ENCODE measurements at regions not wholly inside any gene's neighbourhood (a gene's known extent, or its start where the extent isn't known, plus 50 kb on each side); places are given as distances from the start of the nearest gene placed in this dataset.

DNA sequence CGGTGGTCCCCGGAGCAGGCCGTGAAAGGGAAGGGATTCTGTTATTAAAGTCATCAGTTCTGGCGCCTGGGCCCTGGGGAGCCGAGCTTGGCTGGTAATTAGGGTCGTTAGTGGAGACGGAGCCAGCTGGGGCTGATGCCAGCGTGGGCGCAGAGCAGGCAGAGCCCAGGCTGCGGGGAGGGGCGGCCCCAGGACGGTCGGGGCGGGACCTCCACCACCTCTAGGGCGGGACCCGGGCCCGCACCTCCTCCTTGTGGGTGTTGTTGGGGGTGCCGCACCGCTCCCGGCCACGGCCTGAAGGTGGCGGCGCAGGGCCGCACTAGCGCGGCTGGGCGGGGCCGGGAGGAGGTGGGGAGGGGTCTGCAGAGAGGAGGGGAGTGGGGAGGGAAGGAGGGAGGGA, 470.6 kb downstream of the PTPRU start:
- no peak for DNase-seq

- DNase-seq: no peak
Measured at GRCh38 chr1:29704430-29704829, 468.1 kb downstream of the PTPRU start.

DNA sequence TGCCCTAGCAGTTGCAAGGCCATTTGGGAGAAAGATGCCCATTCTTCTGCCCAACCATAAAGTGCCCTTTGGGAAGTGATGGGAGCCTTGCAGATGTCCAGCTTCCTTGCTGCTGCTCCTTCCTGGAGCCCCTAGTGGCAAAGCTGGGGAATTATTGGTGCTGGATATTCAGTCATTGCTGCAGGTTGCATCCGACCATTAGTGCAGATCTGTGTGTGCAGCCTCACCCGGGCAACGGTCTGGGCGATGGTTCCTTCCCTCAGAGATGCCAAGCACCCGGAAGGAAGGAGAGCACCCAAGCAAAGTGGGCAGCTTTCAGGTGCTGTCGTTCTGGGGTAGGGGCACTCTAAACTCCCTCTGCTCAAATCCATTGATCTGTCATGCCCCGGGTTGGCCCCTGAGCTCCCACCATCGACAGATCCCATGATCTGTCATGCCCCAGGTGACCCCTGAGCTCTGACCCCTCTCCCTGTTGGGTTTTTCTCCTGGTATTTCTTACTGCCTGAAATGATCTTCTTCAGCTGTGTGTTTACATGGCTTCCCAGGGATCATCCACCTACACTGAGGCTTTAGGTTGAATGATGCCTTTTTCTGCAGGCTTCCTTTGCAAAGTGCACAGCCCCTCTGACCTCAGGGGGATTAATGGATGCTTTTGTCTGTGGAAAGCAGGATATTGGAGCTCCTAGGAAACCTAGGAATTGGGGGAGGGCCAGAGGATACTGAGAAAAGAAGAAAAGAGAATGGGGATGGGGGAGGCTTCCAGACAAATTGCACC, 467.5 kb downstream of the PTPRU start:
- DNase-seq: peak; percentile 25

DNA sequence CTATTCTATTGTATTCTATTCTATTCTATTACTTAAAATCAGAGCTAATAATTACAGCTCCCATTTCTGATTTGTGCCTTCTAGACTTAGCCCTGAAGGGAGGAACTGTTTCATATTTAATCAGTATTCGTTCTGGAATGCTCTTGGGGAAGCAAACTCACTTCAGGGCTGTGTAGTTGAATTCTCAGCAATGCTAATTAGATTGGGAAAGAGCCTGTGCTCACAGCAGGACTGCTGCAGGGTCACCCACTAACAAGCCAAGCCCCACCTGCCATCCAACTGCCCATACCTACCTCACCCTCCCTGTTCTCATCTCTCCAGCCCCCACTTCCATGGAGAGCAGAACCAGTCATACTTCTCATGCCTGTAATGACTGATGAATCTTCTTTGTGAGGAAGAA, 464.2 kb downstream of the PTPRU start:
- no peak for DNase-seq

- DNase-seq: no peak
Measured at GRCh38 chr1:29698626-29699025, 462.3 kb downstream of the PTPRU start.

DNA sequence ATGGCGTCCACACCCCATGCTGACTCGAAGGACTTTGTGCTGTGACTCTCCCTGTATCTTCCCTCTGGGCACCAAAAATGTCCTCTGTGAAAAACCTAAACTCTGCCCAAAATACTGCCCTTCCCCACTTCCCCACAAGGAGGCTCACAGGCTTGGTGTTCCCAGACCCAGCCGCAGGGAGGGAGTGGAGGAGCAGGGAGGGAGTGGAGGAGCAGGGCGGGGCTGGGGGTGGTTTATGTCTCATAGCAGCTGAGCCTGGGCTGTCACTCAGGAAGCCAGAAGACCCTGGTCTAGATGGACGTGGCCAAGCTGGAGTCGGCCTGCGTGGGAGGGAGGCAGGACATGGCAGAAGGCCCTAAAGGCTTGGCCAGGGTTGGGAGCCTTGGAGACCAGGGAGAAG, 461.7 kb downstream of the PTPRU start:
- DNase-seq: peak; percentile 22

DNA sequence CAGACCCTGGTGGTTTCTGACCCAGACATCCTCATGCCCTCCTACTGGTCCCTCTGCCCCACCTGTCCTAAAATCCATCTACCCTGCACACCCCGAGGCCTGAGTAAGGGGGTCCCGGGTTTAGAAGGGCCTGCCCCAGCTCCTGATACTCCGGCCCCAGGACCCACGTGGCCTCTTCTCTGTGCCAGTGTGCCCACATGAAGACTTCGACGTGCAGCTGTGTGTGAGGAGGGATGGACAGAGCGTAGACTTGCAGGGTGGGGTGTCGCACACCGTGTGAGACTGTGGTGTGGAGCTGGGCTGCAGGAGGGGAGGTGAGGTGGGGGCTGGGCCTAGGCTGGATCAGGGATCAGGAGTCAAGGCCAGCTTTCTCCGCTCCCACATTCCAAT, 461.1 kb downstream of the PTPRU start:
- no peak for DNase-seq

- DNase-seq: no peak
Measured at GRCh38 chr1:29696656-29697390, 460.5 kb downstream of the PTPRU start.

GRCh38 chr1:29695803-29696202, 459.5 kb downstream of the PTPRU start:
- DNase-seq: no peak

DNA sequence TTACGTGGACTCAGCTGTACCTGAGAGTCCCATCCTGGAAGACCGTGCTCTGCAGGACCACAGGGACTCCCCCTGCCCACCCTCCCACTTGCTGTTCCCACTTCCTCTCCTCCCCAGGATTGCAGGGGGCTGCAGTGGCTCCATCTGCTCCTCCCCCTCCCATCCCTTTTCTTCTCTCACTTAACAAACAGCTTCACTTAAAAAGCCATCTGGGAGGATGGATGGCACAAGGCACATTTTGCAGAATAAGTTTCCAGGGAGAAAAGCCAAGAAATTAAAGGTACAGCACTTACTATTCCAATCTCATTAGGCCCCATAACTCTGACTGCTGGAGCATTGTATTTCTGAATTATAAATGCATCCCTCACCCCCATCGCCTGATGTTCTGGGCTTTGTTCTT, 458.7 kb downstream of the PTPRU start:
- no peak for DNase-seq

DNA sequence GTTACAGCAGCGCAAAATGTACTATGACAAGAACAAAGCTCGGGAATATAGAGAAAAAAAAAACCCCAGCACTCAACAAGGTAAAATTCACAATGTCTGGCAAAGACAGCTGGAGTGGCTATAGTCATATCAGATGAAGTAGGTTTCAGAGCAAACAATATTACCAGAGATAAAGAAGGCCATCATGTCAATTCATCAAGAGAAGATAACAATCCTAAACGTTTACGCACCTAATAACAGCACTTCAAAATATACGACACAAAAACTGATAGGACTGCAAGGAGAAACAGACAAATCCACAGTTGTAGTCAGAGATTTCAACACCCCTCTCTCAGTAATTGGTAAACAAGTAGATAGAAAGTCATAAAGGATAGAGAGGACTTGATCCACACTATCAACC, 455.2 kb downstream of the PTPRU start:
- DNase-seq: no peak

DNA sequence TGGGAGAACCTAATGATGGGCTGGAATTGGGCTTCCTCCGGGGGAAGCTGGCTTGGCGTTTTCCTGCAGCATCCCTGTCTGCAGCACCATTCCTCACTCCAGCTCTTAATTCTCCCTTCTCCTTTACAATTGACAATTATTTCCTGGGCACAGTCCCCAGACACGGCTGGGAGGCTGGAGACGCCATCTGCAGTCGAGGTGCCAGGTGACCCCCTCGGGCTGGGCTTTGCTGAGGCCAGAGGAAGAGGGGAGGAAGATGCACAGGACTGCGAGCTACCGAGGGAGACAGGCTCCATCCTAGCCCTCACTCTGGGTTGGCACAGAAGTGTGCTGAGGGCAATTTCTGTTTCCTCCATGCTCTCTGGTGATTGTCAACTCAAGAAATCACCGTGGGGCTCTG, 453.8 kb downstream of the PTPRU start:
- no peak for DNase-seq

DNA sequence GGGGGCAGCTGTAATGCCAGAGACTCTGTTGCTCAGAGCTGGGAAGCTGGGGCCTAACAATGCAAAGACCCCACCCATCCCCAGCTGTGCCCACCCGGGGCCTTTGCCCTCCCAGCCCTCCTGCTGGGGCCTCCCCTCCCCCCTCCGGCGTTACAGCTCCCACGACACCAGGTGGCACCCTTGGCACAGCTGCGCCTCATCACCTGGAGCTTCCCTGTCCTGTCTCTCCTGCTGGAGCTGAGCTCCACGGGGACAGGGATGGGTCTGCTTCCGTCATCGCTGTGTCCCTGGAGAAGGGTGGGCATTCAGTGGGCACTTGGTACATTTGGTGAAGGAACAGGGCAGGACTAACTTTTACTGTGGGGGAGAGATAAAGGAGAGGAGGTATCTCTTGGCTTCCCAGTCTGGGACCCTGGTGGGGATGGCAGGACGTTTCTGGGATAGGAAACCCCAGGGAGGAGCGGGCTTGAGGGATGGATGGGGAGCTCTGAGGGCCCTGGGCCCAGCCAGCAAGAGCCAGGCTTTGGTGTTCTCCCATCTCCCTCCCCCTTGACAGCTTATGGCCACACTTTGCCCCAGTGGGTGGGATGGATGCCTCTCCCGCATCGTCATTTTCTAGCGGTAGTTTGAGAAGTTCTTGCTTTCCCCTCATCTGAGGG, 453.2 kb downstream of the PTPRU start:
- DNase-seq: no peak

DNA sequence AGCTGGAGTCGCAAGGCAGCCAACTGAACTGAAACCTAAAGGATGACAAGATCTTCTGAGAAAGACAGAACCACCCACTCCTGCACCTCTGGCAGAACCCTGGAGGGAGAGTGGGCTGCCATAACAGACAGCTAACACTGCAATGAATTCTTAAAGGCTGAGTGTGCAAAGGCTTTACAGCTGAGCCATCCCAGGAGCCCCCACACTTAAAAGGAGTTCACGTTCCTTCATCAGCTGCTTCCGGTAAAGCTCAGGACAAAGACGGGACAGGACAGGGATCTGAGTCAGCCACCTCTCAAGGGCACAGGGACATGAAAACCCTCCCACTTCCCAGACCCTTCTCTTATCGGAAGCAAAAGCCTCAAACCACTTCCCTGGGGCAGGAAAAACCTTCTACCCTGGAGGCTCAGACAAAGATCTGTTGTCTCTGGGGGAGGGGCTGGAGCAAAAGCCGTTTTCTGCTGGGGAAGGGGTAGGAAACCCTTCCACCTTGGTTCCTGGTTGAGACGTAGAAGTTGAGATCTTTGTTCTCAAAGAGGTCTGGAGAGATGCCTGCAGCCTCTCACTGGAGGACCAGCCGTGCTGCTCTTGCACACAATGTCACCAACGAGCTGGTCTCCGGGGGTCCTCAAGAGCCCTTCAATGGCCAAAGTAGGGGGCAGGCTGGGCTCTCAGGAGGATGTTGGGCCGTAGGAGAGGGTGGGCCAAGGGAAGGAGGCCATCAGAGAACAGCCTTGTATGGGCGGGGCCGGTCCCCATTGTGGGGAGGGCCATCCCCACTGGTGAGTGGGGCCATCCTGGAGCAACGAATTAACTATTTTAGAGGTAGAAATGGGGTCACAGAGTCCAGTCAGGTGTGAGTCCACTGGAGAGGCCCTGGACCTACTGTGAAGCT, 452.4 kb downstream of the PTPRU start:
- no peak for DNase-seq

DNA sequence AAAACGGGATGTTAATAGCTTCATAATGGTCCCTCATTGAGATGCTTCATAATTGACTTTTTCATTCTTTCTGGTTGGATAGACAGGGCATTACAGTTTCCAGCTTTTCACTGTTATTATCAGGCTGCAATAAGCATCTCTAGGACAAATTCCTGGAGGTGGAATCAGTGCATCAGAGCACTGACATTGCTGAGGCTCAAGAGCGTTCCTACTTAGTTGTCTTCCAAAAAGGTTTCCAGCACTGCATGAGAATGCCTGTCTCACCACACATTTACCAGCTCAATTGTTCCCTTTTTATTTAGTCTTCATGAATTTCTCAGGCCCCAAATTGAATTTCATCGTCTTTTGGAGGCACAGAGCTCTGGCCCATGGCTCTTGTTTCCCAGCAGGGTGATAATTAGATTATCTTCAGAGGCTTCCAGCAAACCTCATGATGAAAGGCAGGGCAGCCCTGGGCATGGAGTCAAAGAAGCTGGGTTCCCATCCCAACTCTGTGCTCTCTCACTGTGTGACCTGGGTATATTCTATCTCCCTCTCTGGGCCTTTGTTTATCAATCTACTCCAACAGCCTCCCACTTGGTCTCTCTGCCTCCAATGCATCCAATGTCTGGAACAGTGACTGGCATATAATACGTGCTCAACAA, 451.4 kb downstream of the PTPRU start:
- DNase-seq: no peak

DNA sequence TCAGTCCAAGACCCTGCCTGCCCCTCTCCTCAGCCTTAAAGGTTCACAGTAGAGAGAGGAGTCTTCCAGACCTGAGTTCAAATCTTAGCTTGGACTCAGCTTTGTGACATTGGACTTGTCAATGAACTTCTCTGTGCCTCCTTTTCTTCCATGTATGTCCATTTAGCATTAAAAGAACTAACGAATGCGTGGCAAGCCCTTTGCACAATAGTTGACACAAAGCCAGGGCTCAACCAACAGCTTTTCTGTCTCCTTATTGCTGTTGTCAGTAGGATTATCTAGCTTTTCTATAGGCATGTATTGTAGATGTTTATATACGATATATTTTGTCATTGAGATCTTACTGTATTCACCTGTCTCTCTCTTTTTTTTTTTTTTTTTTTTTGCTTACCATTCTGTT, 450.8 kb downstream of the PTPRU start:
- DNase-seq: no peak

DNA sequence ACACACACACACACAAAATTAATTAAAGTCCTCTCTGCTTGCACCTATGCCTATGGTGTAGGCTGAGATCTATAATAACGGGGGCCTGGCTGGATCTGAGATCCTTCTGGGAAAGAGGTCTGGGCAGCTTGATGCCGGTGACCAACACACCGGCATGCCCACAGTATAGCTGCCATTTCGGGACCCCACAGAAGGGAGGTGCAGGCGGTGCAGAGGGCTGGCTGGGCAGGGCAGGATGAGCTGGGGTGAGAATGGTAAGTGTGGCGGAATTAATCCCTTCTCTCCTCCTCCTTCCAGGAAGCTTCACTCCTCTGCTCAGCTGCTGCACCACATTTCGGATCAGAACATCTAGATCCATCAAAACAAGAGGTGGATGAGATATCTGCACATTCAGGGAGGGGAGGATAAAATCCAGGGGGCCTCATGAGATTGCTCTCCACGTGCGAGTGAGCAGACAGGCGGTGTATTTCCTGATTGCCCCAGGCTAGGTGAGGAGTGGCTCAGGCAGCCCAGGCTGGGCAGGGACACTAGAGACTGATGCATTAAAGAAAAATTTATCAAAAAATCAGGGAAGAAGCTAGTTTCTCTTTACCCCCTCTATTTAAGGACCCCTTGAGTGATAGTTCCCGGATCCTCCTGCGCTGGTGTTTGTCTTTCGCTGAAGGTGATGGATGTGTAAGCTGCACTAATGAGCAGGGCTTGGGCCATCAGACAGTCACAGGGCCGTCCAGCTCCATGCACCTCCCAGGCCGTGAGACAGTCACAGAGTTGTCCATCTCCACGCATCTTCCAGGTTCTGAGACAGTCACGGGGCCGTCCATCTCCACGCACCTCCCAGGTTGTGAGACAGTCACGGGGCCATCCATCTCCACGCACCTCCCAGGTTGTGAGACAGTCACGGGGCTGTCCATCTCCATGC, 449.9 kb downstream of the PTPRU start:
- DNase-seq: no peak

DNA sequence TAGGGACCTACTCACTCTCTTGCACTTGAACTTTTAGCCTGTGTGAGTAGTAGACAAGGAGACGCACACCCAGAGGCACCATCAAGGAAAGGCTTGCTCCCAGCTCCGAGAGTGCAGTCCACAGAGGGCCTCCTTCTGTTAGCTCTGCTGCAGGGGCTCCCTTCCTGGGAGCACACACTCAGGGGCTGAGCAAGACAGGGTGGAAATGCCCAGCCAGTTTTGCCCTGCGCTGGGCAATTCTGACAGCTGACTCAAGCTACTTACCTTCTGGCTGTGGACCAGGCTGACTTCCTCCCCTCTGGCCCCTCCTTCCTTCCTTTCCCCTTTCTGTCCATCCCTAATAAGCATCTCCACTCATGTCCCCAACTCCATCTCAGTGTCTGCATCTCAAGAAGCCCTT, 449.1 kb downstream of the PTPRU start:
- no peak for DNase-seq

DNA sequence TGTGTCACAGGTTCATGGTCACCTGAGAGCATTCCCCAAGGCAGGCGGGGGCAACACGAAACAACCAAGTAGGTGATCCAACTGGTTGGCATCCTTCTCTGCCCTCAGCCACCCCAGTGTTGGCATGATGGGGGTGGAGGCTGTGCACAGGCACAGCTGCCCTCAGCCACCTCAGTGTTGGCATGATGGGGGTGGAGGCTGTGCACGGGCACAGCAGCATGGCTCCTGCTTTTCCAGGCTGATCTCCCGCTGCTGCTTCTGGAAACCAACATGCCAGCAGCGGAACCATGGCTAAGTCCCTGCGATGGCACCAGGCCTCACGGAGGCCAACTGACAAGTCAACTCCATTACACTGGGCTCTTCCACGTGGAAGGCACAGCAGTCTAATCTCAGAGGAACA, 447.8 kb downstream of the PTPRU start:
- no peak for DNase-seq

GRCh38 chr1:29683472-29683871, 447.1 kb downstream of the PTPRU start:
- no peak for DNase-seq

DNA sequence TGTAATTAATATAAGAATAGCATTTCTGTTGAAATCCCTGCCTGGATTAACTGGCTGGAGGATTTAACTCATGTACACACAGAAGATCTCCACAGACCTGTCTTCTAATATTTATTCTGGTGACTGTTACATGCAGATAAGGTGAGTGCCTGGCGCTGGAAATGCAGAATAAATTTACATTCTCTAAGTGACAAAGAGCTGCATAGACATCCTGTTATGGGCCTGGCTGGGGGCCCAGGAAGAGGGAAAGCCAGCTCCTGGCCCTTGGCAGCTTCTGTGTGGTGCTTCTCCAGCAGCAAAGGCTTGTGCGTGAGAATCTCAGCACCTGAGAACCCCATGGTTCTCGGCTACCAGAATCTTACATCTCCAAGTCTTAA, 446.6 kb downstream of the PTPRU start:
- DNase-seq: no peak
